ENCODE measurements at regions not wholly inside any gene's neighbourhood (a gene's known extent, or its start where the extent isn't known, plus 50 kb on each side); places are given as distances from the start of the nearest gene placed in this dataset.

DNA sequence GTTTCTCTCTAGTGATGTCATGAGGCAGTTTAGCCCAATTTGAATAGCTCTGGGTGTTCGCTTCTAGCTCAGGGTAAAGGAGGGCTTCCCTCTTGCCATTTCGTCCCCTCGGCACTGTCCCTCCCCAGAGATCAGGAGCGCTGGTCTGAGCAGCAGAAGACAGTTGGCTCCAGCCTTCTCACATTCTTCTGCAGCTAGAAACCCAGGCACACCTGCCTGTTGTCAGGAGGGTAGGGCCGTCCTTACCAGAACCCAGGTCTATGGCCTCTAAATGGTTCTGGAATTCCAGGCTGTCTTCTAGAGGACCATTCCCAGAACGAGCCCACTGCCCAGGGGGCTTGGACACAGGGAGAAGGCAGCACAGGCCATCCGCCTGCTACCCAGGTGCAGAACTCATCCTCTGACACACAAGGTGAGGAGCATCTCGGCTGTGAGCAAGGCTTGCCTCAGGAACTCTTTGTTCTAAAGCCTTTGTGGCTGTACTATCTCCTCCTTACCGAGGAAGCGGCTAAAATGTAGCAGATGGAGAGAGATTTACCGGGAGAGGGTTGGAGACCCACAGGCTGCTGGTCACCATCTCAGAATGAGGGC, 255.6 kb upstream of the IRX2 start (continued):
- TF ChIP-seq, protein P1, sequence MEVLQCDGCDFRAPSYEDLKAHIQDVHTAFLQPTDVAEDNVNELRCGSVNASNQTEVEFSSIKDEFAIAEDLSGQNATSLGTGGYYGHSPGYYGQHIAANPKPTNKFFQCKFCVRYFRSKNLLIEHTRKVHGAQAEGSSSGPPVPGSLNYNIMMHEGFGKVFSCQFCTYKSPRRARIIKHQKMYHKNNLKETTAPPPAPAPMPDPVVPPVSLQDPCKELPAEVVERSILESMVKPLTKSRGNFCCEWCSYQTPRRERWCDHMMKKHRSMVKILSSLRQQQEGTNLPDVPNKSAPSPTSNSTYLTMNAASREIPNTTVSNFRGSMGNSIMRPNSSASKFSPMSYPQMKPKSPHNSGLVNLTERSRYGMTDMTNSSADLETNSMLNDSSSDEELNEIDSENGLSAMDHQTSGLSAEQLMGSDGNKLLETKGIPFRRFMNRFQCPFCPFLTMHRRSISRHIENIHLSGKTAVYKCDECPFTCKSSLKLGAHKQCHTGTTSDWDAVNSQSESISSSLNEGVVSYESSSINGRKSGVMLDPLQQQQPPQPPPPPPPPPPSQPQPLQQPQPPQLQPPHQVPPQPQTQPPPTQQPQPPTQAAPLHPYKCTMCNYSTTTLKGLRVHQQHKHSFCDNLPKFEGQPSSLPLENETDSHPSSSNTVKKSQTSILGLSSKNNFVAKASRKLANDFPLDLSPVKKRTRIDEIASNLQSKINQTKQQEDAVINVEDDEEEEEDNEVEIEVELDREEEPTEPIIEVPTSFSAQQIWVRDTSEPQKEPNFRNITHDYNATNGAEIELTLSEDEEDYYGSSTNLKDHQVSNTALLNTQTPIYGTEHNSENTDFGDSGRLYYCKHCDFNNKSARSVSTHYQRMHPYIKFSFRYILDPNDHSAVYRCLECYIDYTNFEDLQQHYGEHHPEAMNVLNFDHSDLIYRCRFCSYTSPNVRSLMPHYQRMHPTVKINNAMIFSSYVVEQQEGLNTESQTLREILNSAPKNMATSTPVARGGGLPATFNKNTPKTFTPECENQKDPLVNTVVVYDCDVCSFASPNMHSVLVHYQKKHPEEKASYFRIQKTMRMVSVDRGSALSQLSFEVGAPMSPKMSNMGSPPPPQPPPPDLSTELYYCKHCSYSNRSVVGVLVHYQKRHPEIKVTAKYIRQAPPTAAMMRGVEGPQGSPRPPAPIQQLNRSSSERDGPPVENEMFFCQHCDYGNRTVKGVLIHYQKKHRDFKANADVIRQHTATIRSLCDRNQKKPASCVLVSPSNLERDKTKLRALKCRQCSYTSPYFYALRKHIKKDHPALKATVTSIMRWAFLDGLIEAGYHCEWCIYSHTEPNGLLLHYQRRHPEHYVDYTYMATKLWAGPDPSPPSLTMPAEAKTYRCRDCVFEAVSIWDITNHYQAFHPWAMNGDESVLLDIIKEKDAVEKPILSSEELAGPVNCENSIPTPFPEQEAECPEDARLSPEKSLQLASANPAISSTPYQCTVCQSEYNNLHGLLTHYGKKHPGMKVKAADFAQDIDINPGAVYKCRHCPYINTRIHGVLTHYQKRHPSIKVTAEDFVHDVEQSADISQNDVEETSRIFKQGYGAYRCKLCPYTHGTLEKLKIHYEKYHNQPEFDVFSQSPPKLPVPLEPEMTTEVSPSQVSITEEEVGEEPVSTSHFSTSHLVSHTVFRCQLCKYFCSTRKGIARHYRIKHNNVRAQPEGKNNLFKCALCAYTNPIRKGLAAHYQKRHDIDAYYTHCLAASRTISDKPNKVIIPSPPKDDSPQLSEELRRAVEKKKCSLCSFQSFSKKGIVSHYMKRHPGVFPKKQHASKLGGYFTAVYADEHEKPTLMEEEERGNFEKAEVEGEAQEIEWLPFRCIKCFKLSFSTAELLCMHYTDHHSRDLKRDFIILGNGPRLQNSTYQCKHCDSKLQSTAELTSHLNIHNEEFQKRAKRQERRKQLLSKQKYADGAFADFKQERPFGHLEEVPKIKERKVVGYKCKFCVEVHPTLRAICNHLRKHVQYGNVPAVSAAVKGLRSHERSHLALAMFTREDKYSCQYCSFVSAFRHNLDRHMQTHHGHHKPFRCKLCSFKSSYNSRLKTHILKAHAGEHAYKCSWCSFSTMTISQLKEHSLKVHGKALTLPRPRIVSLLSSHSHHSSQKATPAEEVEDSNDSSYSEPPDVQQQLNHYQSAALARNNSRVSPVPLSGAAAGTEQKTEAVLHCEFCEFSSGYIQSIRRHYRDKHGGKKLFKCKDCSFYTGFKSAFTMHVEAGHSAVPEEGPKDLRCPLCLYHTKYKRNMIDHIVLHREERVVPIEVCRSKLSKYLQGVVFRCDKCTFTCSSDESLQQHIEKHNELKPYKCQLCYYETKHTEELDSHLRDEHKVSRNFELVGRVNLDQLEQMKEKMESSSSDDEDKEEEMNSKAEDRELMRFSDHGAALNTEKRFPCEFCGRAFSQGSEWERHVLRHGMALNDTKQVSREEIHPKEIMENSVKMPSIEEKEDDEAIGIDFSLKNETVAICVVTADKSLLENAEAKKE (CRISPR knock-in tag; IDR thresholded peaks at IDR 0.05), result no peak
- TF ChIP-seq NANOG (IDR thresholded peaks at IDR 0.05; ENCODE audit: borderline replicate concordance) (no peak), JUNB (IDR thresholded peaks at IDR 0.05; ENCODE audit: unreplicated experiment) (no peak), EZH2 (IDR thresholded peaks at IDR 0.05; ENCODE audit: low read depth, unreplicated experiment) (no peak)

DNA sequence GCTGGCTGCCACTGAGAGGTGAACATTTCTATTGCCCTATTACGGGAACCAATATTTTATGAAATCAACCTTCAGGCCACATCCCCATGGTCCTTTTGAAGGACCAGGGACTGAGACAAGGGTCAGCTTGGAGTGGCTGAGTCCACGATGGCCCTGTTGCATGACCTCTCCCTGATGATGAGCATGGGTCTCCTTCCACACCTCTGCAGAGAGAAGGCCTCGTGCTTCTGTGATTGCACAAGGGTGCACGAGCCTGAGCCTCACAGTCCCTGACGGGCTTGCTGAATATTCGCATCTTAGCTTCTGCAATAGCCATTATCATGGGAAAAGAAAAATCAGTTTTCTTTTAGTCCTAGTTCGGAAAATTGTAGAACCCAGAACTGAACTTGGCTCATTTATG, 255.0 kb upstream of the IRX2 start:
- Histone ChIP-seq H3K27me3 (ENCODE audit: insufficient read depth) (no peaks in the 10 kb centered on the region), H3K27ac (ENCODE audit: low read depth) (no peak overlapping the region), H3K4me2 (no peak overlapping the region), H3K4me3 (no peak overlapping the region), H2AFZ (no peak overlapping the region), H3K79me2 (replicated peaks; ENCODE audit: insufficient read depth) (no peaks in the 10 kb centered on the region), H3K4me1 (ENCODE audit: insufficient read depth) (no peaks in the 10 kb centered on the region), H3K36me3 (ENCODE audit: insufficient read depth) (no peaks in the 10 kb centered on the region), H3K9me2 (ENCODE audit: insufficient read depth) (no peaks in the 10 kb centered on the region), H4K20me1 (replicated peaks; ENCODE audit: insufficient read depth) (no peaks in the 10 kb centered on the region), H3F3A (replicated peaks; ENCODE audit: low read depth) (no peaks in the 10 kb centered on the region)
- Mint-ChIP-seq H3K9me3 (peaks cover 17% of the 10 kb centered on the region; the same call in 2 of the 3 replicates), H3K36me3 (ENCODE audit: low read depth) (no peaks in the 10 kb centered on the region), H3K27me3 (ENCODE audit: insufficient read depth, low read depth, poor library complexity) (peaks cover 10% of the 10 kb centered on the region), H3K4me3 (no peak overlapping the region), H3K4me1 (no peaks in the 10 kb centered on the region), H3K27ac (no peak overlapping the region)
- ATAC-seq (no peak), DNase-seq (ENCODE audit: low spot score) (no peak)
- TF ChIP-seq ZNF114 (CRISPR knock-in tag; IDR thresholded peaks at IDR 0.05), result no peak
- TF ChIP-seq STAT1 (IDR thresholded peaks at IDR 0.05; ENCODE audit: unreplicated experiment), result no peak
- no peak for TF ChIP-seq CREB1 (CRISPR knock-in tag; IDR thresholded peaks at IDR 0.05; ENCODE audit: low read depth)
- no peak for TF ChIP-seq ZNF331 (CRISPR knock-in tag; IDR thresholded peaks at IDR 0.05; ENCODE audit: low read depth)
- TF ChIP-seq EZH2phosphoT487 (IDR thresholded peaks at IDR 0.05; ENCODE audit: unreplicated experiment), result no peak
- TF ChIP-seq, protein P2, sequence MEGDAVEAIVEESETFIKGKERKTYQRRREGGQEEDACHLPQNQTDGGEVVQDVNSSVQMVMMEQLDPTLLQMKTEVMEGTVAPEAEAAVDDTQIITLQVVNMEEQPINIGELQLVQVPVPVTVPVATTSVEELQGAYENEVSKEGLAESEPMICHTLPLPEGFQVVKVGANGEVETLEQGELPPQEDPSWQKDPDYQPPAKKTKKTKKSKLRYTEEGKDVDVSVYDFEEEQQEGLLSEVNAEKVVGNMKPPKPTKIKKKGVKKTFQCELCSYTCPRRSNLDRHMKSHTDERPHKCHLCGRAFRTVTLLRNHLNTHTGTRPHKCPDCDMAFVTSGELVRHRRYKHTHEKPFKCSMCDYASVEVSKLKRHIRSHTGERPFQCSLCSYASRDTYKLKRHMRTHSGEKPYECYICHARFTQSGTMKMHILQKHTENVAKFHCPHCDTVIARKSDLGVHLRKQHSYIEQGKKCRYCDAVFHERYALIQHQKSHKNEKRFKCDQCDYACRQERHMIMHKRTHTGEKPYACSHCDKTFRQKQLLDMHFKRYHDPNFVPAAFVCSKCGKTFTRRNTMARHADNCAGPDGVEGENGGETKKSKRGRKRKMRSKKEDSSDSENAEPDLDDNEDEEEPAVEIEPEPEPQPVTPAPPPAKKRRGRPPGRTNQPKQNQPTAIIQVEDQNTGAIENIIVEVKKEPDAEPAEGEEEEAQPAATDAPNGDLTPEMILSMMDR (conservative IDR thresholded peaks at IDR 0.05; ENCODE audit: low read depth in 2 of 2), result no peak
- TF ChIP-seq, protein P3, sequence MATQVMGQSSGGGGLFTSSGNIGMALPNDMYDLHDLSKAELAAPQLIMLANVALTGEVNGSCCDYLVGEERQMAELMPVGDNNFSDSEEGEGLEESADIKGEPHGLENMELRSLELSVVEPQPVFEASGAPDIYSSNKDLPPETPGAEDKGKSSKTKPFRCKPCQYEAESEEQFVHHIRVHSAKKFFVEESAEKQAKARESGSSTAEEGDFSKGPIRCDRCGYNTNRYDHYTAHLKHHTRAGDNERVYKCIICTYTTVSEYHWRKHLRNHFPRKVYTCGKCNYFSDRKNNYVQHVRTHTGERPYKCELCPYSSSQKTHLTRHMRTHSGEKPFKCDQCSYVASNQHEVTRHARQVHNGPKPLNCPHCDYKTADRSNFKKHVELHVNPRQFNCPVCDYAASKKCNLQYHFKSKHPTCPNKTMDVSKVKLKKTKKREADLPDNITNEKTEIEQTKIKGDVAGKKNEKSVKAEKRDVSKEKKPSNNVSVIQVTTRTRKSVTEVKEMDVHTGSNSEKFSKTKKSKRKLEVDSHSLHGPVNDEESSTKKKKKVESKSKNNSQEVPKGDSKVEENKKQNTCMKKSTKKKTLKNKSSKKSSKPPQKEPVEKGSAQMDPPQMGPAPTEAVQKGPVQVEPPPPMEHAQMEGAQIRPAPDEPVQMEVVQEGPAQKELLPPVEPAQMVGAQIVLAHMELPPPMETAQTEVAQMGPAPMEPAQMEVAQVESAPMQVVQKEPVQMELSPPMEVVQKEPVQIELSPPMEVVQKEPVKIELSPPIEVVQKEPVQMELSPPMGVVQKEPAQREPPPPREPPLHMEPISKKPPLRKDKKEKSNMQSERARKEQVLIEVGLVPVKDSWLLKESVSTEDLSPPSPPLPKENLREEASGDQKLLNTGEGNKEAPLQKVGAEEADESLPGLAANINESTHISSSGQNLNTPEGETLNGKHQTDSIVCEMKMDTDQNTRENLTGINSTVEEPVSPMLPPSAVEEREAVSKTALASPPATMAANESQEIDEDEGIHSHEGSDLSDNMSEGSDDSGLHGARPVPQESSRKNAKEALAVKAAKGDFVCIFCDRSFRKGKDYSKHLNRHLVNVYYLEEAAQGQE (IDR thresholded peaks at IDR 0.05; ENCODE audit: unreplicated experiment), result no peak
- TF ChIP-seq, protein P4, sequence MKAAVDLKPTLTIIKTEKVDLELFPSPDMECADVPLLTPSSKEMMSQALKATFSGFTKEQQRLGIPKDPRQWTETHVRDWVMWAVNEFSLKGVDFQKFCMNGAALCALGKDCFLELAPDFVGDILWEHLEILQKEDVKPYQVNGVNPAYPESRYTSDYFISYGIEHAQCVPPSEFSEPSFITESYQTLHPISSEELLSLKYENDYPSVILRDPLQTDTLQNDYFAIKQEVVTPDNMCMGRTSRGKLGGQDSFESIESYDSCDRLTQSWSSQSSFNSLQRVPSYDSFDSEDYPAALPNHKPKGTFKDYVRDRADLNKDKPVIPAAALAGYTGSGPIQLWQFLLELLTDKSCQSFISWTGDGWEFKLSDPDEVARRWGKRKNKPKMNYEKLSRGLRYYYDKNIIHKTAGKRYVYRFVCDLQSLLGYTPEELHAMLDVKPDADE (IDR thresholded peaks at IDR 0.05), result no peak
